ENCODE measurements at regions not wholly inside any gene's neighbourhood (a gene's known extent, or its start where the extent isn't known, plus 50 kb on each side); places are given as distances from the start of the nearest gene placed in this dataset.

- TF ChIP-seq MXI1 (conservative IDR thresholded peaks at IDR 0.05; ENCODE audit: poor library complexity, severe bottlenecking) (no peak), EP300 (conservative IDR thresholded peaks at IDR 0.05; ENCODE audit: poor library complexity, severe bottlenecking) (no peak), TAF1 (IDR thresholded peaks at IDR 0.05; ENCODE audit: low read depth) (no peak), RAD21 (conservative IDR thresholded peaks at IDR 0.05) (no peak), SMC3 (conservative IDR thresholded peaks at IDR 0.05; ENCODE audit: poor library complexity) (no peak), EZH2 (IDR thresholded peaks at IDR 0.05; ENCODE audit: borderline replicate concordance, insufficient read depth, low read length, poor library complexity, severe bottlenecking) (no peak), POLR2AphosphoS5 (IDR thresholded peaks at IDR 0.05) (no peak)
- TF ChIP-seq, protein P1, sequence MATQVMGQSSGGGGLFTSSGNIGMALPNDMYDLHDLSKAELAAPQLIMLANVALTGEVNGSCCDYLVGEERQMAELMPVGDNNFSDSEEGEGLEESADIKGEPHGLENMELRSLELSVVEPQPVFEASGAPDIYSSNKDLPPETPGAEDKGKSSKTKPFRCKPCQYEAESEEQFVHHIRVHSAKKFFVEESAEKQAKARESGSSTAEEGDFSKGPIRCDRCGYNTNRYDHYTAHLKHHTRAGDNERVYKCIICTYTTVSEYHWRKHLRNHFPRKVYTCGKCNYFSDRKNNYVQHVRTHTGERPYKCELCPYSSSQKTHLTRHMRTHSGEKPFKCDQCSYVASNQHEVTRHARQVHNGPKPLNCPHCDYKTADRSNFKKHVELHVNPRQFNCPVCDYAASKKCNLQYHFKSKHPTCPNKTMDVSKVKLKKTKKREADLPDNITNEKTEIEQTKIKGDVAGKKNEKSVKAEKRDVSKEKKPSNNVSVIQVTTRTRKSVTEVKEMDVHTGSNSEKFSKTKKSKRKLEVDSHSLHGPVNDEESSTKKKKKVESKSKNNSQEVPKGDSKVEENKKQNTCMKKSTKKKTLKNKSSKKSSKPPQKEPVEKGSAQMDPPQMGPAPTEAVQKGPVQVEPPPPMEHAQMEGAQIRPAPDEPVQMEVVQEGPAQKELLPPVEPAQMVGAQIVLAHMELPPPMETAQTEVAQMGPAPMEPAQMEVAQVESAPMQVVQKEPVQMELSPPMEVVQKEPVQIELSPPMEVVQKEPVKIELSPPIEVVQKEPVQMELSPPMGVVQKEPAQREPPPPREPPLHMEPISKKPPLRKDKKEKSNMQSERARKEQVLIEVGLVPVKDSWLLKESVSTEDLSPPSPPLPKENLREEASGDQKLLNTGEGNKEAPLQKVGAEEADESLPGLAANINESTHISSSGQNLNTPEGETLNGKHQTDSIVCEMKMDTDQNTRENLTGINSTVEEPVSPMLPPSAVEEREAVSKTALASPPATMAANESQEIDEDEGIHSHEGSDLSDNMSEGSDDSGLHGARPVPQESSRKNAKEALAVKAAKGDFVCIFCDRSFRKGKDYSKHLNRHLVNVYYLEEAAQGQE (IDR thresholded peaks at IDR 0.05; ENCODE audit: borderline replicate concordance) = no peak
- TF ChIP-seq, protein P2, sequence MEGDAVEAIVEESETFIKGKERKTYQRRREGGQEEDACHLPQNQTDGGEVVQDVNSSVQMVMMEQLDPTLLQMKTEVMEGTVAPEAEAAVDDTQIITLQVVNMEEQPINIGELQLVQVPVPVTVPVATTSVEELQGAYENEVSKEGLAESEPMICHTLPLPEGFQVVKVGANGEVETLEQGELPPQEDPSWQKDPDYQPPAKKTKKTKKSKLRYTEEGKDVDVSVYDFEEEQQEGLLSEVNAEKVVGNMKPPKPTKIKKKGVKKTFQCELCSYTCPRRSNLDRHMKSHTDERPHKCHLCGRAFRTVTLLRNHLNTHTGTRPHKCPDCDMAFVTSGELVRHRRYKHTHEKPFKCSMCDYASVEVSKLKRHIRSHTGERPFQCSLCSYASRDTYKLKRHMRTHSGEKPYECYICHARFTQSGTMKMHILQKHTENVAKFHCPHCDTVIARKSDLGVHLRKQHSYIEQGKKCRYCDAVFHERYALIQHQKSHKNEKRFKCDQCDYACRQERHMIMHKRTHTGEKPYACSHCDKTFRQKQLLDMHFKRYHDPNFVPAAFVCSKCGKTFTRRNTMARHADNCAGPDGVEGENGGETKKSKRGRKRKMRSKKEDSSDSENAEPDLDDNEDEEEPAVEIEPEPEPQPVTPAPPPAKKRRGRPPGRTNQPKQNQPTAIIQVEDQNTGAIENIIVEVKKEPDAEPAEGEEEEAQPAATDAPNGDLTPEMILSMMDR (IDR thresholded peaks at IDR 0.05; ENCODE audit: poor library complexity, severe bottlenecking) = no peak
- Histone ChIP-seq H3K27me3 (ENCODE audit: insufficient read depth, low read depth, low read length) (no peaks in the 10 kb centered on the region), H3K27ac (ENCODE audit: low read length) (no peak overlapping the region), H4K20me1 (ENCODE audit: insufficient read depth) (no peaks in the 10 kb centered on the region), H3K79me2 (replicated peaks; ENCODE audit: insufficient read depth, low read length) (no peaks in the 10 kb centered on the region), H2AFZ (ENCODE audit: low read depth, low read length) (no peak overlapping the region), H3K9me3 (ENCODE audit: low read length) (no peaks in the 10 kb centered on the region), H3K36me3 (ENCODE audit: insufficient read depth, low read length) (no peaks in the 10 kb centered on the region), H3K9me2 (ENCODE audit: insufficient read depth, low read length) (no peaks in the 10 kb centered on the region), H3K4me3 (ENCODE audit: low read length) (no peak overlapping the region), H3K9ac (ENCODE audit: low read length) (no peak overlapping the region), H3F3A (ENCODE audit: insufficient read depth, low read length, poor library complexity, severe bottlenecking) (no peaks in the 10 kb centered on the region), H3K4me2 (ENCODE audit: low read length) (no peak overlapping the region)
These were observed 1031.9 kb upstream of the LRFN5 start for GRCh38 chr14:40574780-40575179.

- TF ChIP-seq, protein P1 (IDR thresholded peaks at IDR 0.05; ENCODE audit: borderline replicate concordance) = no peak
- TF ChIP-seq SMC3 (conservative IDR thresholded peaks at IDR 0.05; ENCODE audit: poor library complexity) = no peak
- TF ChIP-seq MXI1 (conservative IDR thresholded peaks at IDR 0.05; ENCODE audit: poor library complexity, severe bottlenecking) = no peak
- TF ChIP-seq EP300 (conservative IDR thresholded peaks at IDR 0.05; ENCODE audit: poor library complexity, severe bottlenecking) = no peak
- no peak for TF ChIP-seq POLR2AphosphoS5 (IDR thresholded peaks at IDR 0.05)
- TF ChIP-seq EZH2 (IDR thresholded peaks at IDR 0.05; ENCODE audit: borderline replicate concordance, insufficient read depth, low read length, poor library complexity, severe bottlenecking) = no peak
- TF ChIP-seq, protein P2 (IDR thresholded peaks at IDR 0.05; ENCODE audit: poor library complexity, severe bottlenecking) = no peak
- TF ChIP-seq TAF1 (IDR thresholded peaks at IDR 0.05; ENCODE audit: low read depth) = no peak
- no peak for TF ChIP-seq RAD21 (conservative IDR thresholded peaks at IDR 0.05)
- no peak overlapping the region for H3K9ac ChIP-seq (ENCODE audit: low read length)
- H3K9me2 ChIP-seq (ENCODE audit: insufficient read depth, low read length) = peaks cover 2% of the 10 kb centered on the region
- no peaks in the 10 kb centered on the region for H3F3A ChIP-seq (ENCODE audit: insufficient read depth, low read length, poor library complexity, severe bottlenecking)
- no peak overlapping the region for H2AFZ ChIP-seq (ENCODE audit: low read depth, low read length)
- H3K4me2 ChIP-seq (ENCODE audit: low read length) = no peak overlapping the region
- H3K9me3 ChIP-seq (ENCODE audit: low read length) = no peaks in the 10 kb centered on the region
- H3K27ac ChIP-seq (ENCODE audit: low read length) = no peak overlapping the region
- no peaks in the 10 kb centered on the region for H3K36me3 ChIP-seq (ENCODE audit: insufficient read depth, low read length)
- H3K4me3 ChIP-seq (ENCODE audit: low read length) = no peak overlapping the region
- no peaks in the 10 kb centered on the region for H3K79me2 ChIP-seq (replicated peaks; ENCODE audit: insufficient read depth, low read length)
- no peaks in the 10 kb centered on the region for H4K20me1 ChIP-seq (ENCODE audit: insufficient read depth)
- no peaks in the 10 kb centered on the region for H3K27me3 ChIP-seq (ENCODE audit: insufficient read depth, low read depth, low read length)
These were observed 1081.4 kb upstream of the LRFN5 start for GRCh38 chr14:40525314-40525713.

All from neural cell (in vitro differentiated cells).